22Rv1 (cell line): ENCODE measurements at regions not wholly inside any gene's neighbourhood (a gene's known extent, or its start where the extent isn't known, plus 50 kb on each side); places are given as distances from the start of the nearest gene placed in this dataset.

Source experiments
- ZFX ChIP-seq: fragments of 450-650 bp; IDR thresholded peaks from 2 replicates; pipeline ENCODE4 v1.6.1; 2017; ENCODE audit warnings: antibody characterized with exemption, borderline replicate concordance
- TF ChIP-seq, protein P1 (sequence below): fragments of 450-650 bp; IDR thresholded peaks from 2 replicates; pipeline ENCODE4 v1.5.1; 2017; ENCODE audit warnings: mild to moderate bottlenecking

DNA sequence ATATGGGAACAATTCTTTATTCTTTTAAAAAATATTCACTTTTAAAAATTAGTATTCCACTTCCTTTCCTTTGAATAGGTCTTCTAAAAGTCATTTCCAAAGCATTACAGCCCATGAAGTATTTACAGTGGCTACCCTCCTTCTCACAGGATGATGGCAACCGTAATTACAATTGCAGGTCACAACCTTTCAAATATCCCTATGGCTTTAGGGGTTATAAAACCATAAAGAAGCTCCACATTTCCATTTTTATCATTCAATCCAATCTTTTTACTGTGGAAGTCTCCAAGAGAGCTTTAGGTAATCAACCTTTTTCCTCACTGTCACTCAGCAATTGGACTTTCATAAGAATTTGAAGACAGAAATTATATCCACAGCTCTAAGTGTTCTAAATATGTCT lies 488.9 kb upstream of the CA10 start:
- TF ChIP-seq, protein P1, sequence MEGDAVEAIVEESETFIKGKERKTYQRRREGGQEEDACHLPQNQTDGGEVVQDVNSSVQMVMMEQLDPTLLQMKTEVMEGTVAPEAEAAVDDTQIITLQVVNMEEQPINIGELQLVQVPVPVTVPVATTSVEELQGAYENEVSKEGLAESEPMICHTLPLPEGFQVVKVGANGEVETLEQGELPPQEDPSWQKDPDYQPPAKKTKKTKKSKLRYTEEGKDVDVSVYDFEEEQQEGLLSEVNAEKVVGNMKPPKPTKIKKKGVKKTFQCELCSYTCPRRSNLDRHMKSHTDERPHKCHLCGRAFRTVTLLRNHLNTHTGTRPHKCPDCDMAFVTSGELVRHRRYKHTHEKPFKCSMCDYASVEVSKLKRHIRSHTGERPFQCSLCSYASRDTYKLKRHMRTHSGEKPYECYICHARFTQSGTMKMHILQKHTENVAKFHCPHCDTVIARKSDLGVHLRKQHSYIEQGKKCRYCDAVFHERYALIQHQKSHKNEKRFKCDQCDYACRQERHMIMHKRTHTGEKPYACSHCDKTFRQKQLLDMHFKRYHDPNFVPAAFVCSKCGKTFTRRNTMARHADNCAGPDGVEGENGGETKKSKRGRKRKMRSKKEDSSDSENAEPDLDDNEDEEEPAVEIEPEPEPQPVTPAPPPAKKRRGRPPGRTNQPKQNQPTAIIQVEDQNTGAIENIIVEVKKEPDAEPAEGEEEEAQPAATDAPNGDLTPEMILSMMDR: no peak
- no peak for TF ChIP-seq ZFX
